Activated T-helper 1 cell treated with anti-CD3 and anti-CD28 coated beads, Interleukin-12 subunit alpha, Interleukin-12 subunit beta, Interleukin-2, Interleukin-4 antibody, amounts not matched to agents 30 ng/mL and 10 ng/mL and 1 ng/mL, durations not matched to agents 14 hours and 24 hours and 36 hours (primary cell): ENCODE measurements at regions not wholly inside any gene's neighbourhood (a gene's known extent, or its start where the extent isn't known, plus 50 kb on each side); places are given as distances from the start of the nearest gene placed in this dataset.

Experiments
- DNase-seq: peaks from one replicate; pipeline ENCODE4 v3.0.0; 2021; ENCODE audit warnings: low spot score
- H3K27ac Mint-ChIP-seq: one replicate; pipeline ENCODE4 v1.8.0; 2021; ENCODE audit warnings: mild to moderate bottlenecking, mixed read lengths
- H3K27me3 Mint-ChIP-seq: one replicate; pipeline ENCODE4 v1.8.0; 2022; ENCODE audit warnings: mild to moderate bottlenecking, moderate library complexity, mixed read lengths; ENCODE audit not compliant: insufficient read depth
- H3K36me3 Mint-ChIP-seq: one replicate; pipeline ENCODE4 v1.8.0; 2021; ENCODE audit warnings: low read depth, mixed read lengths
- H3K4me1 Mint-ChIP-seq: one replicate; pipeline ENCODE4 v1.8.0; 2021; ENCODE audit warnings: low read depth, mixed read lengths
- H3K4me3 Mint-ChIP-seq: one replicate; pipeline ENCODE4 v1.8.0; 2021; ENCODE audit warnings: mild to moderate bottlenecking, moderate library complexity, mixed read lengths
- H3K9me3 Mint-ChIP-seq: one replicate; pipeline ENCODE4 v1.8.0; 2021; ENCODE audit warnings: mixed read lengths
- intact Hi-C: fragments of 100-400 bp; cut with micrococcal nuclease; formaldehyde crosslinking; loops from one replicate; pipeline ENCODE4 v1.15.1; 2024

- intact Hi-C loops = loop anchor here (2.0 kb wide), 1 partner anchor 1311 kb away; no protein-coding TSS in a partner anchor
- peaks cover 2% of the 10 kb centered on the region for H3K27me3 Mint-ChIP-seq
- H3K9me3 Mint-ChIP-seq = no peaks in the 10 kb centered on the region
- H3K4me1 Mint-ChIP-seq = no peaks in the 10 kb centered on the region
- H3K27ac Mint-ChIP-seq = no peak overlapping the region
- H3K4me3 Mint-ChIP-seq = no peak overlapping the region
- H3K36me3 Mint-ChIP-seq = no peaks in the 10 kb centered on the region
- no peak for DNase-seq
These were observed 100.8 kb downstream of the CCER1 start for GRCh38 chr12:90854136-90854689.

DNA sequence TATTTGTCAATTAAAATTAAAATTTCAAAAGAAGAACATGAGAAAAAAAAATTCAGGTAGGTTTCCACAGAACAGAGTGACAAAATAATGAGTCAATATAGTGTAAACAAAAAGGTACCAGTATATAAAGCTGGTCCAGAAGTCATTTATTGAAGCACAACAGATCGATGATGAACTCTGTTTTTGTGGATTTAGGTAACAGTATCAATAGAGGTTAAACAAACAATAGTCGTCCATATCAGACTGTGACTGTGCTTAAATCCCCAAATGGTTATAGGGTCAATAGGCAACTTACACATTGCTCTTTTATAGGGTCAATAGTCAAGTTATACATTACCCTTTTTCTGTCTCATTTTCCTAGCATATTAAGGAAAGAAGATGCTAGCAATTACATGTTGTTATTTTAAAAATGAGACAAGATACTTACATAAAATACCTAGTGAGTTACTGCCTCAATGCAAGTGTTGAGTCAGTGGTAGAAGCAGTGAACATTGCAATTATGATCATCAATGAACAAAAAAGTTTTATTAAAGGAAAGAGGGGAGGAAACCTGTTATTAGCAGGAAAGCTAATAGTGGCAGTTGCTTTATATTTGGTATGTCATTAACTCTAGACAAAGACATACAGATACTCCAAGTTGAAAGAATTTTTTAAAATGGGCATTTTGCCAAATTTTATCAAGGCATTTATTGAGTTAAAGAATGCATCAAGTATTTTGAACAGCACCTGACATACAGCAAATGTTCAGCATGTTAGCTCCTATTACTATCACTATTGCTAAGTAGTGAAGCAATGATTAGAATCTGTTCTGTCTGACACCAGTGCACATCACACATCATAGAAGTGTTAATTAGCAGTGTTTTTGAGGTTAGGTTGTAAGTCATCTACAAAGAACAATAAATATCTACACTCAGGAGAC, 102.9 kb downstream of the CCER1 start:
- no peak overlapping the region for H3K4me3 Mint-ChIP-seq

GRCh38 chr12:90842477-90842876, 112.5 kb downstream of the CCER1 start:
- Mint-ChIP-seq H3K36me3 (no peaks in the 10 kb centered on the region), H3K27me3 (peaks cover 2% of the 10 kb centered on the region)

More for the DNA sequence above, 102.9 kb downstream of the CCER1 start:
- no peak overlapping the region for H3K27ac Mint-ChIP-seq
- peaks cover 2% of the 10 kb centered on the region for H3K27me3 Mint-ChIP-seq
- no peak for DNase-seq
- no peaks in the 10 kb centered on the region for H3K36me3 Mint-ChIP-seq
- intact Hi-C loops = no loop called here
- no peaks in the 10 kb centered on the region for H3K9me3 Mint-ChIP-seq
- no peaks in the 10 kb centered on the region for H3K4me1 Mint-ChIP-seq

GRCh38 chr12:90841336-90841735, 113.6 kb downstream of the CCER1 start:
- no peak for DNase-seq
- intact Hi-C loops = no loop called here
- Mint-ChIP-seq H3K4me1 (no peaks in the 10 kb centered on the region), H3K4me3 (no peak overlapping the region), H3K9me3 (no peaks in the 10 kb centered on the region), H3K27ac (no peak overlapping the region), H3K36me3 (no peaks in the 10 kb centered on the region), H3K27me3 (peaks cover 2% of the 10 kb centered on the region)

More at GRCh38 chr12:90842477-90842876, 112.5 kb downstream of the CCER1 start:
- H3K27ac Mint-ChIP-seq = no peak overlapping the region
- intact Hi-C loops = no loop called here
- no peaks in the 10 kb centered on the region for H3K4me1 Mint-ChIP-seq
- no peaks in the 10 kb centered on the region for H3K9me3 Mint-ChIP-seq
- DNase-seq = no peak
- H3K4me3 Mint-ChIP-seq = no peak overlapping the region

- no peaks in the 10 kb centered on the region for H3K36me3 Mint-ChIP-seq
- intact Hi-C loops = no loop called here
- no peak for DNase-seq
- H3K4me3 Mint-ChIP-seq = no peak overlapping the region
- H3K4me1 Mint-ChIP-seq = no peaks in the 10 kb centered on the region
- no peak overlapping the region for H3K27ac Mint-ChIP-seq
- H3K27me3 Mint-ChIP-seq = peaks cover 2% of the 10 kb centered on the region
- no peaks in the 10 kb centered on the region for H3K9me3 Mint-ChIP-seq
These were observed 115.6 kb downstream of the CCER1 start for GRCh38 chr12:90839346-90839745.

GRCh38 chr12:90836689-90837088, 118.3 kb downstream of the CCER1 start:
- no peak overlapping the region for H3K27ac Mint-ChIP-seq
- no peaks in the 10 kb centered on the region for H3K9me3 Mint-ChIP-seq
- H3K27me3 Mint-ChIP-seq = peaks cover 2% of the 10 kb centered on the region
- no peak overlapping the region for H3K4me3 Mint-ChIP-seq
- intact Hi-C loops = no loop called here
- no peaks in the 10 kb centered on the region for H3K36me3 Mint-ChIP-seq
- H3K4me1 Mint-ChIP-seq = no peaks in the 10 kb centered on the region
- no peak for DNase-seq

GRCh38 chr12:90833228-90833627, 121.7 kb downstream of the CCER1 start:
- Mint-ChIP-seq H3K9me3 (no peaks in the 10 kb centered on the region), H3K36me3 (no peaks in the 10 kb centered on the region), H3K27ac (no peak overlapping the region), H3K27me3 (no peaks in the 10 kb centered on the region), H3K4me3 (no peak overlapping the region), H3K4me1 (no peaks in the 10 kb centered on the region)
- intact Hi-C loops = no loop called here
- DNase-seq = no peak

DNA sequence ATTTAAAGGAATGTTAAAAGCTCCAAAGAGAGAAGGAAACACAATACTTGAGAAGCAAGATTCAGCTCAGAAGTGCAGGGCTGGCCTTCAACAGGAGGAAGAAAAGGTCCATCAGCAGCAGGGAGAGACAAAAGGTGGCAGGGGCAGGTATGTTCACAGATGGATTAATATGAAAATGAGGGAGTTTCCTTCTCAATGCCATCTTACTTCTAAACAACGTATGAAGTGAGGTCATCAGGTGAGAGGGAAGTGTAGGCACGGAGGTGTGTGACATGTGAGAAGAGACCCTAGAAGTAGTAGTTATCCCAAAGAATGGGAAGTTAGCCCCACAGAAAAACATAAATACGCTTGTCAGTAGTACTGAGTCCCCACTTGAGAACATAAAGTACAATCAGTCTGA, 122.5 kb downstream of the CCER1 start:
- no peaks in the 10 kb centered on the region for H3K36me3 Mint-ChIP-seq
- H3K27me3 Mint-ChIP-seq = no peaks in the 10 kb centered on the region
- intact Hi-C loops = no loop called here
- no peak for DNase-seq
- H3K27ac Mint-ChIP-seq = no peak overlapping the region
- H3K9me3 Mint-ChIP-seq = no peaks in the 10 kb centered on the region
- H3K4me1 Mint-ChIP-seq = no peaks in the 10 kb centered on the region
- H3K4me3 Mint-ChIP-seq = no peak overlapping the region

- no peaks in the 10 kb centered on the region for H3K4me1 Mint-ChIP-seq
- H3K27me3 Mint-ChIP-seq = no peaks in the 10 kb centered on the region
- no peak for DNase-seq
- H3K9me3 Mint-ChIP-seq = no peaks in the 10 kb centered on the region
- intact Hi-C loops = no loop called here
- H3K4me3 Mint-ChIP-seq = no peak overlapping the region
- H3K27ac Mint-ChIP-seq = no peak overlapping the region
- no peaks in the 10 kb centered on the region for H3K36me3 Mint-ChIP-seq
These were observed 123.3 kb downstream of the CCER1 start for GRCh38 chr12:90831712-90832111.

DNA sequence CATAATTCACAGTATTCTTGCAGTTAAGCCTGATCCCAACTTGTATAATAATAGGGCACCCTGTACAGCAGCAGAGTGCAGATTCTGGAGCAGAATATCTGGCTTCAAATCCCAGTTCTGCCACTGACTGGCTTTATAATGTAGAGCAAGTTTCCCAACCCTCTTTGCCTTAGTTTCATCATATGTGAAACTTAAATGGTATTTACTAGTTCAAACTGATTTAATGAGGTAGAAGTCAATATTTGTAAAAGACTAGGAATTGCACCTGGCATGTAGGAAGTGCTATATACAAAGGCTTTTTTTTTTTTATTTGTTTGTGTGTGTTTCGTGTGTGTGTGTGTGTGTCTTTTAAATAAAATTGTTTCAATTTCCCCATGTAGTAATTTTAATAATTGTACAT, 125.9 kb downstream of the CCER1 start:
- H3K4me1 Mint-ChIP-seq = no peaks in the 10 kb centered on the region
- H3K36me3 Mint-ChIP-seq = no peaks in the 10 kb centered on the region
- H3K27me3 Mint-ChIP-seq = no peaks in the 10 kb centered on the region
- DNase-seq = no peak
- intact Hi-C loops = no loop called here
- no peak overlapping the region for H3K4me3 Mint-ChIP-seq
- no peaks in the 10 kb centered on the region for H3K9me3 Mint-ChIP-seq
- no peak overlapping the region for H3K27ac Mint-ChIP-seq

DNA sequence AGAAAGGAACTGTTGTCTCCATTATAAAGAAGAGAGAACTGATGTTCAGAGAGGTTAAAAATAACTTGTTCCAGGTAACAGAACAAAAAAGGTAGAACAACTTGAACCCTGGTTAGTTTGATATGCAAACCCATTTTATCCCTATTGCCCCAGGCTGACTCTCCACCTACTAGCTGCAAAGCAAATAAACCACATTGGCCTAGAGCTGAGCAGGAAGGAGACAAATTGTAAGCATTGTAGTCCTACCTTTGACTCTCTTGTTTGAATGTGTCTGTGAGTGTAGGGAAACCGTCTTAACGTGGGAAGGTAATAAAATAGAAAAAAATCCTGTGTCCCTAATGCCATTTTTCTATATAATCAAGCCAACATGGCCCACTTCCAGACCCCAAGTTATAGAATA, 126.4 kb downstream of the CCER1 start:
- H3K4me3 Mint-ChIP-seq = no peak overlapping the region
- H3K27ac Mint-ChIP-seq = no peak overlapping the region
- DNase-seq = no peak
- no peaks in the 10 kb centered on the region for H3K27me3 Mint-ChIP-seq
- no peaks in the 10 kb centered on the region for H3K9me3 Mint-ChIP-seq
- H3K36me3 Mint-ChIP-seq = no peaks in the 10 kb centered on the region
- no peaks in the 10 kb centered on the region for H3K4me1 Mint-ChIP-seq
- intact Hi-C loops = no loop called here

- Mint-ChIP-seq H3K4me3 (no peak overlapping the region), H3K36me3 (no peaks in the 10 kb centered on the region), H3K4me1 (no peaks in the 10 kb centered on the region), H3K27me3 (no peaks in the 10 kb centered on the region), H3K9me3 (no peaks in the 10 kb centered on the region), H3K27ac (no peak overlapping the region)
- DNase-seq = no peak
- intact Hi-C loops = no loop called here
These were observed 127.4 kb downstream of the CCER1 start for GRCh38 chr12:90827567-90827966.

- Mint-ChIP-seq H3K36me3 (no peaks in the 10 kb centered on the region), H3K9me3 (no peaks in the 10 kb centered on the region), H3K27ac (no peak overlapping the region), H3K27me3 (no peaks in the 10 kb centered on the region), H3K4me1 (no peaks in the 10 kb centered on the region), H3K4me3 (no peak overlapping the region)
- no peak for DNase-seq
- intact Hi-C loops = no loop called here
These were observed 128.9 kb downstream of the CCER1 start for GRCh38 chr12:90826036-90826435.
